Esophagus squamous epithelium (tissue), 4 donors: ENCODE measurements at regions not wholly inside any gene's neighbourhood (a gene's known extent, or its start where the extent isn't known, plus 50 kb on each side); places are given as distances from the start of the nearest gene placed in this dataset.

ENCODE experiments used
- CTCF ChIP-seq, 6 experiments: fragments of 450-650 bp in 4 of 6; fragments of 200-600 bp in 2 of 6; sonication (generic) in 2 of 6; IDR thresholded peaks; one replicate each; pipeline ENCODE4 v1.5.1; 2016 to 2019; ENCODE audit warnings: antibody characterized with exemption in 6 of 6, mild to moderate bottlenecking in 4 of 6, moderate library complexity in 4 of 6
- POLR2A ChIP-seq, 4 donors: fragments of 450-650 bp; IDR thresholded peaks; one replicate each; pipeline ENCODE4 v1.6.1; 2017; ENCODE audit warnings: antibody characterized with exemption in 4 of 4, mild to moderate bottlenecking in 4 of 4, moderate library complexity in 3 of 4

GRCh38 chr12:115774148-115774895 is 503.2 kb downstream of the MED13L start:
- TF ChIP-seq POLR2A (IDR thresholded peaks at IDR 0.05) (no peak), CTCF (IDR thresholded peaks at IDR 0.05) (no peak)
